Kidney glomerular epithelial cell (primary cell): ENCODE measurements at regions not wholly inside any gene's neighbourhood (a gene's known extent, or its start where the extent isn't known, plus 50 kb on each side); places are given as distances from the start of the nearest gene placed in this dataset.

Experiments
- DNase-seq: peaks from one replicate; lab custom pipeline; 2025; lab: John Stamatoyannopoulos, UW

DNA sequence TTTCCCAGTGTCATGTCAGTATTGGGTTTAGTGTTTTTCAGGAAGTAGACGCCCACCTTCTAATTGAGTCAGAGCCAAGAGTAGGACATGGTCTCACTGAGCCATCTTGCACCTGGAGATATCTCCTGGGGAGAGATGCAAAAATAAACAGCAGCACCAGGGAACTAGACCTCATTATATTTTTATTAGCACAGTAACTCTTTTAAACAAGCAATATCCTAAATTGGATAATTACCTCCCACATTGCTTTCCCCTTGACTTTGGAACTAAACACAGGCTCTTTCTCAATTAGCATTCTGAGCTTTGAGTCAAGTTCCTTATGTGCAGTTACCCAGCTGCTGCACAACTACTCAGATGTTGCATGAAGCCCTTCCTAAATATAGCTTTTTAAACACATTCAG, 175.4 kb downstream of the IBTK start:
- no peak for DNase-seq

DNA sequence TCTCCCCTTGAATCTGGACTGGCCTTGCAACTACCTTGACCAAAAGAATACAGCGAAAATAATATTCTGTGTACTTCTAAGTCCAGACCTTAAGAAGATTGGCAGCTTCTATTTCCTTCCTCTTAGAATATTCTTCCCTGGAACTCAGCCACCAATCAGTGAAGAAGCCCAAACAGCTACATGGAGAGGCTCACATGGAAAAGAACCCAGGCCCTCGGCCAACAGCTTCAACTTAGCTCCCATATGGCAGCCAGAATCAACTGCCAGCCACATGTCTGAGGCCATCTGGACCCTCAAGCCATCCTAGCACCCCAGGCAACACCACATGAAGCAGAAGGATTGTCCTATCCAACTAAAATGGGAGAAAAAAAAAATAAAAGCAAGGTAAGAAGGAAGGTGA, 178.8 kb downstream of the IBTK start:
- no peak for DNase-seq

DNA sequence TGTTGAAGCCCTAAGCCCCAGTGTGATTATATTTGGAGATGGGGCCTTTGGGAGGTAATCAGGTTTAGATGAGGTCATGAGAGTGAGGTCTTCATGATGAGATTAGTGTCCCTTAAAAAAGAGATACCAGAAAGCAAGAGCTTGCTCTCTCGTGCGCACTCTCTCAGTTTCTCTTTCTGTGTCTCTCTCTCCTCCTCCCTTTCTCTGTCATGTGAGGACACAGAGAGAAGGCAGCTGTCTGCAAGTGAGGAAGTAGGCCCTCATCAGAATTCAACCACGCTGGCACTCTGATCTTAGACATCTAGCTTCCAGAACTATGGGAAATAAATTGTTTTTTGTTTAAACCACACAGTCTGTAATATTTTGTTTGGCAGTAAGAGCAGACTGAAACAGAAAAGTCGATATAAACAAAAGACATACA, 180.5 kb downstream of the IBTK start:
- no peak for DNase-seq

DNA sequence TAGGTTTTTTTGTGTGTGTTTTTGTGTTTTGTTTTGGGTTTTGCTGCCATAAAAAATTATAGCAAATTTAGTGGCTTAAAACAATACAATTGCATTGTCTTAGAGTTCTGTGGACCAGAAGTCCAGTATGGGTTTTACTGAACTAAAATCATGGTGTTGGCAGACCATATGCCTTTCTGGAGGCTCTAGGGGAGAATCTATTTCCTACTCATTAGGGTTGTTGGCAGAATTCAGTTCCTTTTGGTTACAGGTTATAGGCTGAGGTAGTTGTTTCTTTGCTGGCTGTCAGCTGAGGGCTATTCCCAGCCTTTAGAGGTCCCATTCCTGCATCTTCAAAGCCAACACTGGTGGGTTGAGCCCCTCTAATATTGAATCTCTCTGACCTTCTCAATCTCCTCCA, 181.3 kb downstream of the IBTK start:
- DNase-seq = no peak

DNA sequence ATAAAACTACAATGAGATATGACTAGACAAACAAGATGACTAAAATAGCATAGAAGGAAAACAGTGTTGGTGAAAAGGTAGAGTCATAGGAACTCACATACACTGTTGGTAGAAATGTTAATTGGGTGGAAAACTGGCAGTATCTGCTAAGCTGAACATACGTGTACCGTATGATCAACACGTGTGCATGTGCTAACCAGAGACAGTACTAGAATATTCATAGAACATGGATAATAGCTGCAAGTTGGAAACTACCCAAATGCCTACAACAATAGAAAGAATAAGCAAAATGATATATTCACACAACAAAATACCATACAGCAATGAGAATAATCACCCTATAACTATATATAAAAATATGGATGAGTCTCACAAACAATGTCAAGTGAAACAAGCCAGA, 184.0 kb downstream of the IBTK start:
- DNase-seq = no peak

DNA sequence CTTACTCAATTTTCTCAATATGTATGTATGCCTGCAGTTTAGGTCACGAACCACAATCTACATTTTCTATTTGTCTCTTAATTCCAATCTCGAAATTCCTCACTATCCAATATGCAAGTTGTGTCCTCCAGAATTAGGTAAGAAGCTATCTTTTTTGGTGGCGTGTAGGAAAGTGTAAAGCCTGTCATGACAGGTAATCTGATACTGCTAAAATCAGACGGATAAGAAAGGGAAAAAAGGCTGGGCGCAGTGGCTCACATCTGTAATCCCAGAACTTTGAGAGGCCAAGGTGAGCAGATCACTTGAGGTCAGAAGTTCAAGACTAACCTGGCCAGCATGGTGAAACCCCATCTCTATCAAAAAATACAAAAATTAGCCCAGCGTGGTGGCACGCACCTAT, 185.3 kb downstream of the IBTK start:
- no peak for DNase-seq

DNA sequence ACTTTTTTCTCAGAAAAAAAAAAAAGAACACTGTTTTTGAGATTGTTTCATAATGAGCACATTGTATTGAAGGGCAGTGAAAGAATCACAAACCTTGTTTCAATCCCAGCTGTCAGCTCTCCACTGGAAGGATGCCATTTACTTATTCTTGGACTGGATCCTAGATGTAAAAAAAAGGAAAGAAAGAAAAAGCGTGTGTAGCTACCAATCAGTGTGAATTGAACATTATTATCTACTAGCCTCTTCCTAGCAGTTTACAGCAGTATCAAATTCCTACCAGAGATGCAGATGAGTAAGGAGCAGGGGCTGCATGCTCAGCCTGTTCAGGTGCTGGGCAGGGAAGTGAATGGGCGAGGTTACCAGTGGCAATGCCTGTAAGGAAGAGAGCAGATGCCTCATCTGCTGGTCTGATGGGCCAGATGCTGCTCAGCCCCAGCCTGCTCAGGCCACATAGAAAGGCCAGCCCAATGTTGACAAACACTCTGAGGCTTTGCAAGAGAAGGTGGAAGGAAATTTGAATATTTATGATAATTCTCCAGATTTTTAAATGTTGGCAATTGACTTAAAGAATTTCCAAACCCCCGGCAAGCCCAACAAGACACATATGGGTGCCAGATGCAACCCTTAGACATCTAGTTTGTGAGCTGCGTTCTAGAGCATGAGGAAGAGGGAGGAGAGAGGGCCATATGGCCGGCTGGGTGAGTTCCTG, 189.5 kb downstream of the IBTK start:
- DNase-seq = no peak

DNA sequence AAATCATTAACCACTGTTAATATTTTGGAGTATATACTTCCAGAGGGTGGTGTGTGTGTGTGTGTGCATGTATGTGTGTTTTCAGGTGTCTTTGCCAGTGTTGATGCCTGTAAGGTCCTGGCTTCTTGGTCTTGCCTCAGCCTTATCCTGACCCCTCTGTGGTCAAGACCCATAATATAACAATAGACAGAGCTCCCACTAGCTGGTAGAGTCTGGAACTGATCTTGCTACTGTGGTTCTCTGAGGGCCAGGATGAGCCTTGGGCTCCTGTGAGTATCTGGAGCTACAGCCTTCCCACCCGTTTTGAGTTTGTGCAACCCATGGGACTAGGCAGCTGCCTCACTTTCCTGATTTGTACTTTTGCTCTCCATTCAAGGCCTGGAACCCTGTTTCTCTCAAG, 191.0 kb downstream of the IBTK start:
- DNase-seq = no peak

DNA sequence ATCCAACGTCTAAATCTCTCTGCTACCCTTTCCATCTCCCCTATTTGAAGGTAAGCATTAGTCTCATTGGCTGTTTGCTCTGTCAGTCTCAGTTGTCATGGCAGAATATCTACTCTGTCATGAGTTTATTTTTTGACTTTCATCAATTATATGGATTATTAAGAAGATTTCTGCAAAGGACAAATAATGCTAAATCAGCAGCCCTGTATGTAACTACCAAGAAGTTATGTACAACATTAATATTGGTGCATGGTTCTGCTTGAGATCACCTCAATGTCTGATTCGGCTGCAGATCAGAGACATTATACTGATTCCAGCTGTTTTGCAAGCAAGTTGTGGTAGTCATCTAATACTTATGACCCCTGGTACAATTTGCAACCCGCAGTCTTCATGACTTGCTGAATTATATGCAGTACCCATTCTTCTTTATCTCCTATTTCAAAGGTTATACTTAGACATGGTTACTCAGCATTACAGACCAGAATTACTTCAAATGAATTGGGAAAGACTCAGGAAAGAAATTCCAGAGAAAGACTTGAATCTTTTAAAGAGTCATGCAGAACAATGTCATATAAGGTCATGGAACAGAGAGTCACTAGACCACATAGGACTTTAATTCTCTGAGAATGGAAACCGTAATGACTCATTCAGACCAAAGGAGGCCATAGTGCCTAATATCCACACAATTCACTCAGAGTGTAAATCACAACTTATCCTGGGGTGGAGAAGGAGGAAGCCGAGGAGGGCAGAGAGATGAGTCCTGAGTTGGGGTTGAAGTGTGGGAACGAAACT, 201.4 kb downstream of the IBTK start:
- DNase-seq = peak; percentile 40

DNA sequence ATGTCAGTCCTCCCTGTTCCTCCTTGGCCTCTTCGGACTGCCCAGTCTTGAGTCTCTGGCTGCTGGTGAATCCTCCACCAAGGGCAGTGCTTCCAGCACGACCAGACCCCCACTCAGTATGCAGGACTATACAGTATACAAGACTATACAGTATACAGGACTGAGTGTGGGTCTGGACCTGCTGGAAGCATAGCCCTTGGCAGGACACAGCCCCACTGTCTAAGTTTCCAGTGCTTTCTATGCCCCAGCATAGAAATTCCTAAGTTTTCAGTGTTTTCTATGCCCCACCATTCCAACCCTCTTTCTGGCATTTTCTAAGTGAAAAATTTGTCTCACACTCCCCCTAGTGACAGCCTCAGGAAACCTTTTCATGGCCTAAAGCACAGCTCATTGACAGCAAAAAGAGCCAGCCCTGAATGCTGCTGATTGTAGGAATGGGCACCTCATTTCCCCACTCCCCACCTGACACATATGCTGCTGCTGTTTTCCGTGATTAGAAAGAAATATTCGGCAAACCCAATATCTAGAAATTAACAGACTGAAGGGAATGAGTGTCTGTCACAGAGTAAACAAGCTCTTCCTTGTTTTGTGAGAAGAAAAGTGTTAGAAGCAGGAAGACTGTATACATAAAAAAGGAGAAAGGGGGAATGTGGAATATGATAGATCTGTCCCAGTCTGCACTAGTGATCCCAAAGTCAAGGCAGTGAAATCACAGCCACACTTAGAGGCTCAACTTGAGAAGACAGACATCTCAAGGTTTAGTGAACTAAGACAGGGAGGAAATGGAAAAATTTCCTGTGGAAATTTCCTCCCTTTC, 206.9 kb downstream of the IBTK start:
- DNase-seq = peak; percentile 6

DNA sequence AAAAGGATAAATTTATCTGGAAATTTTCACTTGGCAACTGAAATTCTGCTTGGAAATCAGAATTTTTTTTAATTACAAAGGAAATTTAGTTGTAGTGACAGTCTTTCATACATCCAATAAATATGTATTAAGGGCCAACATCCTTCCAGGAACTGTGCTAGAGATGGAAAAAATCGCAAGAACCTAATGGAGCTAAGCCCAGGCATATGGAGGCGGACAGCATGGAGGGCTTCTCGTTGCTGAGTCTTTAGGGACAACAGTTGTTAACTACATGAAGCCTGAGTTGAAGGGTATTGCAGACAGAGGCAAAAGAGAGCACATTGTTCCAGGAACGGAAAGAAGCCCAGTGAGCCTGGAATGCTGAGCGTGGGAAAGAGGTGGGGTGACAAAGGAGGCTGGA, 208.9 kb downstream of the IBTK start:
- no peak for DNase-seq

DNA sequence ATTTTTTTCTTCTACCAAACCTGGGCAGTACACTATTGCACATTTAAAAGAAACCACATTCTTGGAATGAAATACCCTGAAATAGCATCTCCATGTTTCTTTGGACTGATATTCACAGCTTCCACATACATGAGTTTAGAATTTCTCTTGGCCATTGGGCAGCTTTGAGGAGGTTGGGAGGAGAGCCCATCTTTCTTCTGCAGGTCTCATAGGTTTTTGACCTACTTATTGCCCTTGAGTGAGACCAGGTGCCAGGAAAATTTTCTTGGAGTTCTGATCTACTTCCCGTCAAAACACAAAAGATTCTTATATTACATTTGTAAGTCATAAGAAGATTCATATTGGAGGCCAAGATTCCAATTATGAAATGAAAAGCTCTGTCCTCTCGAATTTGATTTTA, 212.0 kb downstream of the IBTK start:
- DNase-seq = no peak

DNA sequence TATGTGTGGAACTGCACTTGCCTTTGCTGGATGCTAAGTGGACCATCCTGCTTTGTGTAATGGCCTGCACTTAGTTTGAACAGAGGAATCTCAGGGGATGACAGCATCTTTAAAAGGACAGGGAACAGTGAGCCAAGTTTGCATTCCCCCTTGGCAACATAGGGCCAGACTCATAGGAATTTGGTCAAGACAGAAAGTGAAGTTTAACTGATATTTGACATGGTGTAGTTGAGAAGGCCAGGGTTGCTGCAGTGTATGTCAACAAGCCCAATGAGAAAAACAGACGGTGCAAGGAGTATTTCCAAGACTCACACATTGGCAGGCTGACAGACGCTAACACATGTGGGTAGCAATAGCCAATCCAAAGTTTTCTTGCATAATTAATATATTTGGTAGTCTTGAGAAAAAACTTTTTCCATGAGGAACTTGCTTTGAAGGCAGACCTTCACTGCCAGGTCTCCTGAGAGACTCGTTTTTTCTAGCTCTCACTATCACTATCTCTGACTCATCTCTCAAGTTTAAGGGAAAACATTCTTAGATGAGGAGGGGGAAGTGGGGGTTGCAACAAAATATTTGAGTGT, 213.8 kb downstream of the IBTK start:
- no peak for DNase-seq

DNA sequence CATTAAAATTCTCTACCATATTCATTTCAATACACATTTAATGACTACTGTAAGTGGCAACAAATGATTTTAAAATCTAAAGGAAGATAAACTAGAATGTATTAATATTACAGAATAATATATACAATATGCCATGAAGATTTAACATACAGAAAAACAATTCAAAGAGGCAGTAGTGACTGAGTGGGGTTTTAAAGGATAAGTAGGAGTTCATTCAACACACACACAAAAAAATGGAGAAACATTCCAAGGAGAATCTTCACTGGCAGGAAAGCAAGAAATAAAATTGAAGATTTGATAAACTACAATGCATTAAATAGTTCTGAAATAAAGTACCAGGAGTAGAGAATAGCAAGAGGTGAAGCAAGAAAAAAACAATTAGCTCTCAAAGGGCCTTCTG, 215.1 kb downstream of the IBTK start:
- no peak for DNase-seq

DNA sequence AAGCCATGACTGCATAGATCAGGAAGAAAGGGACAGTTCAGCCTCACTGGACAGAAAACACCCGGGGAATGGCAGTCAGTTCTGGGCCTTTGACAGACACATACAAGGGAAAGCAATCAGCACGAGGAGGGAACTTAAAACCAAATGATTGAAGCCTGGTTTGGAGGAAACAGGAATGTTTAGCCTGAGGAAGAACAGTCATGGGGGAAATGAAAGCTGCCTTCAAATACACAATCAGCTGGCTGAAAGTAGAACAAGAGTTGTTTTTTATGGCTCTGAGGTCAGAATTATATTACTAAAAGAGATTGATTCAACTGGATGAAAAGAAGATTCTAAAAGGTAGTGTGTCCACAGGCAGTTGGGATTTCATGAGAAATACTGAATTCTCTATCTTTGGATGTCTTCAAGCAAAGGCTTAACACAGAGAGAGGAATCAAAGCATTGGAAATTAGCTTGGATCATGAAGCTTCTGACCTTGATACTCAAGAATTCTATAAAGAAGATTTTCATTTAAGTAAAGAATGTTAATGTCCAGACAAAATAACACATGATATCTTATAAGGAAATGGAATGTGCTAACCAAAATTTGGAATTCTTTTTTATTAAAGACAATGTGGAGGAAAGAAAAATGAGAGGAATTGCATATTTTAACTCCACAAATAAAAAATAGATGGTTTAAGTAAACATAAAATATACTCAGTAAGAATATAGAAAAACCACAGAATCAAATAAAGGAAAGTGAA, 216.6 kb downstream of the IBTK start:
- no peak for DNase-seq

DNA sequence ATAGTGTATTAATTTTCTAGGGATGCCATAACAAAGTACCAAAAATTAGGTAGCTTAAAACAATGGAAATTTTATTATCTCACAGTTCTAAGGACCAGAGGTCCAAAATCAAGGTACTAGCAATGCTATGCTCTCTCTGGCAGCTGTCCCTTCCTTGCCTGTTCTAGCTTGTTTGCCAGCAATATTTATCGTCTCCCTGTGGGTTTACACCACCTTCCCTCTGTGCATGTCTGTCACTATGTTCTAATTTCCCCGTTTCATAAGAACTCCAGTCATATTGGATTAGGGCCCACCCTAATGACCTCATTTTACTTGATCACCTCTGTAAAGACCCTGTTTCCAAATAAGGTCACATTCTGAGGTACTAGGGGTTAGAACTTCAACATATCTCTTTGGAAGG, 217.2 kb downstream of the IBTK start:
- no peak for DNase-seq

DNA sequence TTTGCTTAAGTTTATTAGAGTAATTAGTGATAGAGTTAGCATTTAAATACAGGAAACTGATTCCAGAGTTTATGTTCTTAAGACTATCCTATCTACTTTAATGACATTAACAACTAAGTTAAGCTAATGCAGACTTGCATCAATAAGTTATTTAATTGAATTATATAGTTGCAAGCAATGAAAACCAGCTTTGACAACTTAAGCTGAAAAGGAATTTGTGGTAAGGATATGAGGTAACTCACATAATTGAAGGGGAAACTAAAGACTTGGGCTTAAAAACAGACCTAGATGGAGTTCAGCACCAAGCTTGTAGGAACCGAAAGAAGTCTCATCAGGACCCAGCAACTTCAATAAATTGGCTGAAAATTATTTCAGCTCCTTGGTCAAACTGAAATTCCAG, 222.3 kb downstream of the IBTK start:
- no peak for DNase-seq

DNA sequence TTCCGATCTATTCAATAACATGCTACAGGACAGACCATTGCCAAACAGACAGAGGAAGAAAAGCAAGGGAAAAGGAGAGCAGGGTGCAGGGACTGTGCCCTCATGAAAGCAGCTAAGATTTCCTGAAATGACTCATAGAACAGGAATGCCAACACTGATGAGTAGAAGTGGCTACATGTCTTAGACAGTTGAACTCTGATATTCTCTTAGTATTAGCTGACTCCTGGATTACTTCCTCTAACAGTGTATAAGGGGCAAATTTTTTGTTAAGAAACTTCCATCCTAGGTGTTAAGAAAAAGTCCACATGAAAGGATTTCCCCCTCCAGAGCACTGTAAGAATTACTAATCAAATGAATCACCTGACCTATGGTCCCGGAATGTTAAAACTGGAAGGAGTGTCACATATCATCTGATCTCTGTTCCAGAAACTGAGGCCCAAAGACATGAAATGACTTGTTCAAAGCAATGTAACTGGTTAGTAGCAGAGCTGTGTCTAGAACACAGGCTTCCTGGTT, 224.9 kb downstream of the IBTK start:
- DNase-seq = peak; percentile 92

DNA sequence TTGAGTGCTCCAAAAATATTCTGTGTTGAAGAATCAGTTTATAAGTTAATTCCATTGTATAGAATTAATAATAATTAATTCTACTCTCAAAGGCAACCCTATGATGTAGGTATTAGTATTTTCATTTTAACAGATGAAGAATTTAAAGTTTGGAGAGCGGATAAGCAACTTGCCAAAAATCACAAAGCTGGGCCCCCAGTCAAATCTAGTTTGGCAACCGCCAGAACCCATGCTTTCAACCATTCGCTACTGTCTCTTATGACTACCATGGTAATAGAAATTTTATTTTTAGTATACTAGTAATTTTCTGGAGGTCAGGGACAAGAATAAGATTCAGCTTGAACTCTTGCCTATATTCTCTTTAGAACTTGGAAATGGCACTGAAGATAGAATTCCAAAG, 229.8 kb downstream of the IBTK start:
- DNase-seq = no peak

DNA sequence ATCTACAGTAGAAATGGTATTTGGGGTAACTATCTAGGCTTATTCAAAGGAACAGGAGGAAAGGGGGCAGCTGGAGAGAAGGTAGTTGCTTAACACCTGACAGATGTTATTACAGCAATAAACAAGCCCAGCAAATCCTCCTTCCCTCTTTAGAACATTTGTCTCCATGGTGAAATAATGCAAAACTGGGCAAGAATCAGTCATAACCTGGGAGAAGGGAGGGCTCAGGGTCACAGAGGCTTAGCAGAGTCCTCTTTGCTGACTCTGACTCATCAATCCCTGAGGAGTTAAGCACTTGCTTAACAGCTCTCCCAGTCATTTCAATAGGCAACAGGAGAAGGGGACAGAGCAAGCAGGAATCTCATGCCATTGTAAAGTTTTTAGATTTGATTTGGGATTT, 230.3 kb downstream of the IBTK start:
- peak; percentile 80 for DNase-seq

DNA sequence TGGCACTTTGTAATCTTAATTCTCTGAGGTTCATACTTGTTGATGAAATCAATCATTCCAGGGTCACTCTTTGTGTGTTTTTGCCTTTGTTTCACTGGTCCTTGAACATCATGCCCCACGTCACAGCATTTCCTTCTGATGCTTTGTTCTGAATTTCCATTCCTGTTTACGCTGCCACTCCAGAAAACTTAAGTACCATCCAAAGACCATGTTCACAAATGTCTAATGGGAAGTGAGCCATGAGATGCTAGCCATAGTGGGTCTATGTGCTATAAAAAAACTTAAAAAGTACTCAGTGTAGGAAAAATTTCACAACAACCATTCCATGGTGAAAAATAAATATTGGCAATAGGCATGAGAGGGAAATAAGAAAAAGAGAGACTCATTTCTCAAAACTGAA, 232.0 kb downstream of the IBTK start:
- DNase-seq = no peak

DNA sequence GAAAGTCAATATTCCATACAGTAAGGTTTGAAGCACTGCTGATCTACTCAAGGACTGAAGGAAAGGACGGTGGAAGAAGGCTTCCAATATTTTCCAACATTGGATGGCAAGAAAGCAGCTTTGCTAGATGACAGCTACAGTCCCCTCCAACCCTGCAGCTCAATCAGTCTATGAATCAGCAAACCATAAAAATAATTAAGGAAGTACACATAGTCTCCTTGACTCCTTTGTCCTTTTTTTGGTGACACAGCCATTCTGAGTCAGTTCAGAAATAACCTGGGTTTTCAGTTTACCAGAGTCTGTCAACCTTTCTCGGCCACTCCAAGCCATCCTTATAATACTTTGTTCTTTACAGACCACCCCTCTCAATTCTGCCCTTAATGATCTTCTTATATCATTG, 232.5 kb downstream of the IBTK start:
- no peak for DNase-seq
